Neural cell (in vitro differentiated cells): ENCODE measurements at regions not wholly inside any gene's neighbourhood (a gene's known extent, or its start where the extent isn't known, plus 50 kb on each side); places are given as distances from the start of the nearest gene placed in this dataset.

Experiments used
- CTCF ChIP-seq: fragments of 450-650 bp; IDR thresholded peaks from 2 replicates; pipeline ENCODE4 v1.5.1; 2014; ENCODE audit warnings: antibody characterized with exemption, mild to moderate bottlenecking, moderate library complexity; ENCODE audit not compliant: poor library complexity, severe bottlenecking
- EP300 ChIP-seq: fragments of 450-650 bp; conservative IDR thresholded peaks from 2 replicates; pipeline ENCODE4 v1.6.1; 2014; ENCODE audit warnings: antibody characterized with exemption, mild to moderate bottlenecking, moderate library complexity; ENCODE audit not compliant: poor library complexity, severe bottlenecking
- EZH2 ChIP-seq: fragments of 200-600, 300-800 bp; shearing (Covaris generic), sonication (generic); IDR thresholded peaks from 2 replicates; pipeline ENCODE4 v1.6.1; 2014; ENCODE audit warnings: antibody characterized with exemption, low read length, borderline replicate concordance, mild to moderate bottlenecking; ENCODE audit not compliant: insufficient read depth, poor library complexity, severe bottlenecking
- MXI1 ChIP-seq: fragments of 450-650 bp; conservative IDR thresholded peaks from 2 replicates; pipeline ENCODE4 v1.6.1; 2014; ENCODE audit warnings: antibody characterized with exemption, mild to moderate bottlenecking; ENCODE audit not compliant: poor library complexity, severe bottlenecking
- POLR2AphosphoS5 ChIP-seq: IDR thresholded peaks from 2 replicates; pipeline ENCODE4 v1.6.1; 2012
- SMC3 ChIP-seq: fragments of 450-650 bp; conservative IDR thresholded peaks from 2 replicates; pipeline ENCODE4 v1.6.1; 2014; ENCODE audit warnings: antibody characterized with exemption, mild to moderate bottlenecking, moderate library complexity; ENCODE audit not compliant: poor library complexity
- TAF1 ChIP-seq: IDR thresholded peaks from 2 replicates; pipeline ENCODE4 v1.6.1; 2012; ENCODE audit warnings: low read depth

DNA sequence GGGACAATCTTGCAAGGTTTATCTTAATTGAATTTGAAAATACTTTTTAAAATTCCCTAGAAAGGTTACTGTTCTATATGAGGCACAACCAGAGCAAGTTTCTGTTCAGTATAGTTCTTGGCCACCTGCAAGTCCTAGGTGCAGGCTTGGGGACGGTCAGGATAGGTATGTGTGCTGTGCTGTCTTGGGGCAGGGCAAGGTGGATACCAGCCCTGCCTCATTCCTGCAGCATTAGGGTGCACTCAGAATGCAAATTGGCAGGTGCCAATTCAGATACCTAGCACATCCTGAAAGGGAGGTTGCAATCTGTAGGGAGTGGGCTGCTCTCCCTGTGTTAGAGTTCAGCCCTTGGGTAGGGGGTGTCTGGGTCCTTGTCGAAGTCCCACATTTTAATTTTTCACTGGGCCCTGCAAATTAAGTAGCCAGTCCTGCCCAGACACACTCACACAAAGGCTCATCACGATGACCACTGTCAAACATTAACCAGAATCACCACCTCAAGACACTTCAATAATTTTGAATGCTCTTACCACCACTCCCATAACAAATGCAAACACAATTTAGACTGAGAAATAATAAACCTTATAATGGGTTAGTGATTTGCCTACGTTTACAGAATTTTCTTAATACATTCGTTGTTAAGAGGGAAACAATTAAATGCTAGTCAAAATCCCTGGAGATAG lies 838.0 kb upstream of the NR2F2 start:
- TF ChIP-seq CTCF = no peak
- TF ChIP-seq TAF1 = no peak
- no peak for TF ChIP-seq MXI1
- no peak for TF ChIP-seq EP300
- TF ChIP-seq POLR2AphosphoS5 = no peak
- no peak for TF ChIP-seq SMC3
- no peak for TF ChIP-seq EZH2
